Cortex of kidney (tissue), 1 donor: ENCODE measurements at regions not wholly inside any gene's neighbourhood (a gene's known extent, or its start where the extent isn't known, plus 50 kb on each side); places are given as distances from the start of the nearest gene placed in this dataset.

Experiments
- DNase-seq: peaks from one replicate; lab custom pipeline; 2025; lab: John Stamatoyannopoulos, UW

DNA sequence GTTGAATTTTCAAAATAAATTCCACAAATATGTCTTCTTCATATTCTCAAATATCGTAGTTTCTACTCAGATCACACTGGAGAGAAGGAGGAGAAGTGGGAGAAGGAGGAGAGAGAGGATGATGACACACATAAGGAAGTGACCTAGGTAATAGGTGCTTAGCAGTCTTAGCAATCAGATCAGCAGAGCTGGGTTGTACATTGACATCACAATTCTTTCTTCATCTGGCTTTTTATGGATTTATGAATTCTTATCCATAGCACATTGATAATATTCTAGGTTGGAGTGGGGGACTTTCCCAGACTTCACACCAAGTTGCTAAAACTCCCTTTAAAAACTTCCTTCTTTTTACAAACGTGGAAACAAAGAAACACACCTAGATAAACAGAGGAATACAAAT lies 86.9 kb downstream of the FGF9 start:
- no peak for DNase-seq

DNA sequence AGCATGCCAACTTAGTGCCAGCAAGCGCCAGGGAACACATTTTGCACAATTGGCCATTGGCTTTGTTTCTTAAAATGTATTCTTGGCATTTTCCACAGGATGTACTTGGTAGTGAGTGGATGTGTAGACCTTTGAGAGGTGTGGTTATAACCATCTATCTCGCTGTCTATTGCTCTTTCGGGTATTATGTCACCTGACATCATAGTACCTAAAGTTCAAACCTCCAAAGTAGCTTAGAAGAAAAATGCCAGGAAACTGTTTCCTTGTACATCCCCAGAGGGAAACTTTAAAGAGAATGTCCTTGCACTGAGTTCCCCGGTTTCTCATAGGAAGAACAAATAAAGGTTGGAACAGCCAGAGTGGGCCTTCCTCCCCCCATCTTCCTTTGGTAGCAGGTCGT lies 87.6 kb downstream of the FGF9 start:
- DNase-seq: no peak

DNA sequence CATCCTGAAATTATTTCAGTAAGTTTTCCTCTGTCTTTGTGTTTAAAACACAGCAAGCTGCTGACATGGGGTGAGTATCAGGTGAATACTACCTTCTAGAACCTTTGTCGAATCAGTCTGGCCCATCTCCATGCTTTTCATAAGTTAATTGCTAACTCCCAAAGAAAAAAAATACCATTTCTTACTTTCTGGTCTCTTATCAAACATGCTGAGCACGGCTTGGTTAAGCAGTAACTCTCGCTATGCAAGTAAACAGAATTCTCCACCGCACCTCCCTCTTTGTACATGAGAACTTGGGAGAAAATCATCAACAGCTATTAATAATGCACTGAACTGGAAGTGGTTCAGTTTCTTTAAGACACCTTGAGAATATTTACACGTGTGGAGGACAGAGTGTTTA lies 88.6 kb downstream of the FGF9 start:
- DNase-seq: no peak

DNA sequence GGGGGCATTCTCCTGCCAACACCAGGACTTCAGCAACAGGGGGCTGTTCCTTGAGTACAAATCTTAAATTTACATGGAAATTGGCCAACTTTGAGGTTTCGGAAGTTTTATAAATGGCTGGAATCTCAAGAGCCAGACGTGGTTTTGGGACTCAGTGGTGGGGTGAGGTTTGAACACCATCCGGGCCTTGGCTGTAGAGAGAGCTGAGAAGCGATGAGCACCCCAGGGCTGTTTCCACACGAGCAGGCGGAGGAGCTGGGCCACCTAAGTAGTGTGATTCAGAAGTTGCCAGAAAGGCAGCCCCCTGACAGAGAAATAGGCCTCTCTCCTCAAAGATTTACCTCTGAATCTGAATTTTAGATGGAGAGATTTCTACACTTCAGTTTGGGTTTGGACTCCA lies 89.0 kb downstream of the FGF9 start:
- DNase-seq: no peak

DNA sequence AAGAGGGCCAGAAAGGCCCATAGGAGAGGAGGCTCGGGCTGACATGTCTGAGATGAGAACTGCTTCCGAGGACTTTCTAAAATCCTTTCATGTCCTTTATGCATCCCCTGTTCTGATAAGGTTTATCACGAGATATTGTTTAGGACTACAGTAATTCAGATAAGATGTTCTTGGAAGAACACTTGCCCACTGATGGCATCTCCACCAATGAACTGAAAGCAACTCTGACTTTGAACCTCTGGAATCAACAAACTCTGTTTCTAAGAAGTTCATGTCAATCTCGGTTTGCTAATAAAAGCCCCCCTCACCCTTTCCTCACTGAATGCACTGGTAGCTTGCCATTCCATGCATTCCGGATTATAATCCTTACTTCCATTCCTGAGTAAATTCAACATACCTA lies 90.9 kb downstream of the FGF9 start:
- no peak for DNase-seq

DNA sequence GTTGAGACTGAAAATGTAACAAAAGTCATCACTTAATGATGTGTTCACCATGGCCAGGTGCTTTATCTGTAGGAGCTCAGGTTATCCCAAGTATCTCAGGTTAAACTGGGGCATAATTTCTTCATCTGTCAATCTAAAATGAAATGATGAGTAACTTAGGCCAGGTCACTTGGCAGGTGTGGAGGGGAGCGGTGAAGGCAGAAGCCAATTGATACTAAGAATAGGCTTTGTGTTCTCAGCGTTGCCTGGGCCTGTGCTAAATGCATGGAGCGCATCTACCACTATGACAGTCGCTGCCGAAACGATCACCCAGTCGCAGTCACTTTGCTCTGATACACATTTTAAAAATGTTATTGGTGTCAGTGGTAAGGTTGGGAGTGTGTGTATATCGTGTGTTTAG lies 91.6 kb downstream of the FGF9 start:
- DNase-seq: no peak

DNA sequence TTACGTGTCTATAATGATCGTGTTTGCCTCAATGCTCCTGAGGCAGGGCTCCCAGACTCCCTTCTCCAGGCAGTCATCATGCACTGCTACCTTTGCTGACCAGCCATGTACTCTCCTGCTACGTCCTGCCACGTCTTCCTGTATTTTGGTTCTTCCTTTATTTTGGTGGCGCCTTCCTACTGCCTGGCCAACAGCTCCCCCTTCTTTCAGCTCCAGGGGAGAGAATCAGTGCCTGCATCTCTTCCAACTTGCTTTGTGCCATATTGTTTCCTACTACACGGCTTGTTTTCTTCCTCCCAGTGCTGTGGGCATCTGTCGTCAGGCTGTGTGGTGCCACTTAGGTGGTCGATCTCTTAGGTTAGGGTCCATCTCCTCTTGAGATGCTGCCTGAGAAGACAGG lies 96.2 kb downstream of the FGF9 start:
- no peak for DNase-seq

DNA sequence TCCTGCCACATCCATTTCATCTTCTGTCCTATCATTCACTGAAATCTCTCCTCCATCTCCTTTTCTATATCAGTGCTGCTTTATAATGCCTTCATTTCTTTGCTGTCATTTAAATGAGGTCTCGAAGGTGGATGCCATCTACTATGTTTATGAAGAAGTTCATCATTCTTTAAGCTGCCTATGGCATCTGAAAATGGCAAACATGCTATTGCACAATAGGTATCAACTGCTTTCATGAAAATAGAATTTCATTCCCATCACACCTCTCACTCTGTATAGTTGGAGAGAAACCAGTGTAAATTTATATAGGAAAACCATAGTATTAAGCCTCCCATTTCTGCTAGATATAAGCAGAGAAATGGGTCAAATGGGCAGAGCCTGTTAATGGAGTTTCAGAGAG lies 100.2 kb downstream of the FGF9 start:
- DNase-seq: no peak

DNA sequence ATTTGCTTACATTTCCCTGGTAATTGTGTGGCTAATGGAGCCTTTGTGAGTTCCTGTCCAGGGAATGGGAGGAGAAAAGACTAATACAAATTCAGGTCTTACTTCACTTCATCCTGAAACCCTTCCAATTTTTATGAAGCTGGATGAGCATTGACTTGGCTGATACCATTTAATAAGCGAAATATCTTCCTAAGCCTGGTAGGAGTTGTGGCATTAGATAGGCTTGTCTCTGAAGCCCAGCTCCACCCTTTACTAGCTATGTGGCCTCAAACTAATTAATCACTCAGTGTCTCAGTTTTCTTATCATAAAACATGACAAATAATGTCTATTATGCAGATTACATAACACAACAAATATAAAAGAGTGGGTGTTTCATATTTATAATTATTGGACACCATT lies 106.3 kb downstream of the FGF9 start:
- DNase-seq: no peak

DNA sequence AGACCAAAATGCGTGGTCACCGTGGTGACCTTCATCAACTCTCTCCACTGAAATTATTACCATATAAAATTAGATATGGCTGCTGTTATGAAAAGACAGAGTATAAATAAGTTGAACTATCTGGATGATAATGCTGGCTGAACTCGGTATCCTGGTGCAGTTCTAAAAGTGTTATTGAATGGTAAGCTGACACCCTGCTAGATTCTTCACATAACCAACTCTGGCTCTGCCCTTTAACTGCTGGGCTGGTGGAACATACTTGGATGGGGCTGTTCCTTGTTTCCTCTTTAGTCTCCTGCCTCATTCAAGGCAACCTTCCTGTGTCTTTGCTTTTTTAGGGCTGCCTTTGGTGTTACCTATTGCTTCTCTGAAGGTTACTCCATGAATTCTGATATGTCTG lies 106.9 kb downstream of the FGF9 start:
- DNase-seq: no peak

DNA sequence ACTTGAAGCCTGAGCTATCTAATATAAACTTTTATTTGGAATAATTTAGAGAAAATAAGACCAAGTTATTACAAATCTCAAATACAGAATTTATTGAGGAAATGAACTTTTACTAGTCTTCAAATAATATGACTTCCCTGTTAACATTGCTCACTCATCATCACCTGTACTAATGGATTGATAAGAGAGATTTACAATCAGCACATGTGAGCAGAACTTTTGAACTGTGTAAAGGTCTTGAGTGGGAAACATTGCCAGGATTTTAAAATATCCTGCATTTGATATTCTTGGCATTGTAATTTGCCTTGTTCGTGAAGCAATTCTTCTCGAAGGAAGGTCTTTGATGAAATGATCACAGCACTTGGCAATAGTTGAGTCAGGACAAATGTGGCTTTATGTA lies 111.9 kb downstream of the FGF9 start:
- no peak for DNase-seq

DNA sequence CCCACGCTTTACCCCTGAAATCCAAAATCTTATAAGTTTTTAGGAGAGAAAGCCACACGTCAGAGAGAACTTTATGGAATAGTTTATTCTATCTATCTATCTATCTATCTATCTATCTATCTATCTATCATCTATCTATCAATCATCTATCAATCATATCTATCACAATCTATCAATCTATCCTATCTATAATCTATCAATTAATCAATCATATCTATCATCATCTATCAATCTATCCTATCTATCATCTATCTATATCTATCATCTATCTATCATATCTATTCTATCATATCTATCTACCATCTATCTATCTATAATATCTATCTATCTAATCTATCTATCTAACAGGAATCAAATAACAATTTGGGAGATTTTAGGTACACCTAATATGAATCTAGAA lies 115.1 kb downstream of the FGF9 start:
- no peak for DNase-seq

DNA sequence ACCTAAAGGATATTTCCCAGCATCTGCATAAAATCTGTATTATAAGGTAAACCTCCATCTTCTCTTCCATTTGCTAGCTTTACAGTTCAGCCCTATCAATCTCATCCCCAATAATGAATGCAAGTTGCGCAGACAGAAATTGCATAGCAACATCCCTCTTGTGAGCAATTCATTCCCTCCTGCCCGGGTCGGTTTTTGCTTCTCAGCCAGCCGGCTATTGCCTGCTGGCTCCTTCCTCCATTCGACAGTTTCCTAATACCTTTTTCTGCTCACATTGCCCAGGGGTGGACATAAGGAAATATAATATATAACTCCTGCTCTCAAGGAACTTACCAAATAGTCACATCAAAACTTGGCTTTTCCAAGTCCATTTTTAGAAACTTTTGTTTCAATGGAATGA lies 125.2 kb downstream of the FGF9 start:
- no peak for DNase-seq

DNA sequence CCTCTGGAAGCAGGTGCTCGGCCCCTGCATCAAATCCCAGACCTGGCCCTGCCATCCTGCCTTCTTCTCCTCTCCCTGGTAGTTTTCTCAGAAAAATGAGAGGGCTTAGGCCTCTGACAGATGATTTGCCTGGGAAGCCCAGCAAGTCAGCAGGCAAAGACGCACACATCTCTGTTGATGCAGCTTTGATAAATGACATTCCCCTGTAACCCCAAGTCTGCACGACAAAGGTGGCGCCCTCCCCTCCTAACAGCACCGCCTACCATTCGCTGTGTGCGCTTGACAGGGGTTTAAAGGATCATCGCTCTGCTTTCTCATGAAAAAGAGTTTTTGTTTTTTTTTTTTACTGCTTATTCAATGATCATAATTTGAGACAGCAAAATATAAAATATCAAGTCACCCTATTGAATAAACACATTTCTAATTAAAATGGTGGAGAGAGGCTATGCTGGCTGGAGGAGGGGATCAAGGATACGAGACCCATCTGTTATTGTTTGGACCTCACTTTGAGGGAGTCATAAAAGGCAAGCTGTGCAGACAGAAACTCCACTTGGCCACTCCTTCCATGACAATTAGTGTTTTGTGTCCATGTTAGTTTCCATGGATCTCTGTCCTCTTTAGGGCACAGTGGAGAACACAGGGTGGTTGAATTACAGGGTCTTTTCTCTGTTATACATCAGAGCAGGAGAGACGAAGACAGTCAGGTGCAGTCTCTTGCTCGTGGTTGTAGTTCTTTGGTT lies 126.1 kb downstream of the FGF9 start:
- no peak for DNase-seq

DNA sequence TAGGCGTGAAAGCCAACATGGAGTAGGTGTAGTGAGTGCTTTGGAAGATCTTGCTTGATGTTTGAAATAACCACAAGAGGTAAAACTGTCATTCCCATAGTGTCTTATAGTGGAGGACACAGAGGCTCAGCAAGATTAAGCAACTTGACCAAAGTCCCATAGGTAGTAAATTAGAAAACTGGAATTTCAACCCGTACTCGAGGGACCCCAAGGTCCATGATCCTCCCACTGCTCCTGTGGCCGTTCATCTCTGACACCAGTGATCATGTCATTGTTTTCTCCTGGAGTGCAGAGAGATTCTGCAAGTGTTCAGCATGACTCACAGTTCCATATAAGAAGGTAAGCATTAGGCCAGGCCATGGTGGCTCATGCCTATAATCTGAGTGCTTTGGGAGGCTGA lies 126.9 kb downstream of the FGF9 start:
- no peak for DNase-seq

DNA sequence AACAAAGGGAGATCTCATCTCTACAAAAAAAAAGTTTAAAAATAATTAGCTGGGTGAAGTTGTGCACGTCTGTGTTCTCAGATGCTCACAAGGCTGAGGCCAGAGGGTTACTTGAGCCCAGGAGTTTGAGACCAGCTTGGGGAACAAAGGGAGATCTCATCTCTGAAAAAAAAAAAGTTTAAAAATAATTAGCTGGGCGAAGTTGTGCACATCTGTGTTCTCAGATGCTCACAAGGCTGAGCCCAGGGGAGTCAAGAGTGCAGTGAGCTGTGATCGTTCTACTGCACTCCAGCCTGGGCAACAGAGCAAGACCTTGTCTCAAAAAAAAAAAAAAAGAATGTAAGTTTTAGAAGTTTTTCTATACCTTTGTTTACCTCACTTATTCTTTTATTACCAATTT lies 127.3 kb downstream of the FGF9 start:
- no peak for DNase-seq

DNA sequence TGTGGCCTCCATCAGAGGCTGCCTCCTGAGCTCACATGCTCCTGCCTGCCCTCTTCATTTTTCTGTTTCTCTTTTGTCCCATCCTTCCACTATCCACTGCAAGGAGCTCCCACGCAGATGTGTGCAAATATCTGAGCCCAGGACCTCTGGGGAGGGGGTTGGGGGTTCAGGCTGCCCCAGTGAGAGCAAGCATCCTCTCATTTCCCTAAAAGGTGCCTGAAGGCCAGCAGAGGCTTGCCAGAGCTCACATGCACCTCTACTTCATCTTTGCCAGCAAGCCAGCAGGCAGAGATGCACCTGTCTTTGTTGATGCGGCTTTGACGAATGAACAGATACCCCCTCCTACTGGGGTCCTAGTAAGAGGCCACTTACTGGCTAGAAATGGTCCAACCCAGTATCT lies 128.8 kb downstream of the FGF9 start:
- DNase-seq: no peak

DNA sequence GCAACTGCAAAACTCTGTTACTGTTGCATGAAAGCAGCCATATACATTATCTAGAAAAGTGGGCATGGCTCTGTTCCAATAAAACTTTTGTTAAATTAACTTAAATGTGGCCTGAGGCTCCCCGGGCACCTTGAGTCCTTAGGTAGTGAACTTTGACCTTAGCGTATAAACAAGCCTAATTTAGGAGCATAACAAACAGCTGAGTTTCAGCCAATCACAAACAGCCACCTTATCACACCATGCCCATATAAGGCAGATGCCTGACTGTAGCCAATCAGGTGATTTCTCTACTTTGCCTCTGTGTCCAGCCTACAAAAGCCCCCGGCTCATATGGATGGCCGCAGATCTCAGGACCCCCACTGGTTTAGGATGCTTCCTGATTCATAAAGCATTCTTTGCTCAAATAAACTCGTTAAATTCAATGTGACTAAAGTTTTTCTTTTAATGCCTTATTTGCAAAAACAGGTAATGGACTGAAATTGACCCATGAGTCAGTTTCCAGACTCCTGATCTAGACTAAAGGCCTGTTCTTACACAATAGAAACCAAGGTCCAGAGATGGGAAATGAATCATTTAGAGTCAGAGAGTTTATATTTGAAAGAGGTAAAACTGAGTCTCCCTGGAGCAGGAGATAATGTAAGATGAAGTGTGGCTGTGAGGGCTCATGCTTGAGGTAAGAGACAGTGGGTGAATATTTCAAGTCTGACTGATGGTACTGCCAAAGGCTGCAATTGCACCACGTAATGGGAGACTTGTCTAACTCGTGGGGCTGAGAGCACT lies 130.2 kb downstream of the FGF9 start:
- no peak for DNase-seq

DNA sequence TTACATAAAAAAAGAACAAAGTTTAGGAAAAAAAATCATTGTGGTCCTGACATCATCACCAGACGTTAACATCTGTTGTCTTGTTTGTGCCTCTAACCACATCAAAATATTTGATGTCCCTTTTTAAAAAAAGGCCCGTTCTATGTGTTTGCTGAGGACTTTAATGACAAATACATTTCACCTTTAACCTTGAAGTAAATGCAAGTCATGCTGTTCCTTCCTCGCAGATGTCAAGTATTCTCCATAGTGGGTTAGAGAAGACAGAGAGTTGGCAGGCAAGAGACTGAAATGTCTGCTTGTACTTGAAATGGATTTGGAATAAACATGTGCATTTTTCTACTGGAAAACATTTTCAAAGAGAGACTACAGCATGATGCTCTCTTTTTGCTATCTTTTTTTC lies 134.9 kb downstream of the FGF9 start:
- no peak for DNase-seq

DNA sequence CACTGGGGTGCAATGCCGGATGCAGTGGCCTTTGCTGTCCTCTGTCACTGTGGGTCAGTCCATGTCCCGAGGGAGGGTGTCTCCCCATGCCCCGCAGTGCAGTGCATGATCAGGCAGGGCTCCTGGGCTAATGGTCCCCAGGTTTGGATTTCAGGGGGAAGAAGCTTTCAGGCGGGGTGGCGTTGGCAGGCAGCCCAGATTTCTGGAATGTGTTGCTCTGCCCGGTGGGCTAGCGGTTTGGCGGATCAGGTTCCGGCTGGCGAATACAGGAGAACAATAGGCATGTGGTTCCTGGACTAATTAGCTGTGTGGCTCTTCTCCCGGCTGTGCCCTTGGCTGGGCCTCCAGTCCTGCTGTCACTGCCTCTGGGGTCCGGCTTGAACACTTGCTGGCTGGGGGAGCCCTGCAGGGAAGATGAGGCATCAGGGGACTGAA lies 141.3 kb downstream of the FGF9 start:
- no peak for DNase-seq

DNA sequence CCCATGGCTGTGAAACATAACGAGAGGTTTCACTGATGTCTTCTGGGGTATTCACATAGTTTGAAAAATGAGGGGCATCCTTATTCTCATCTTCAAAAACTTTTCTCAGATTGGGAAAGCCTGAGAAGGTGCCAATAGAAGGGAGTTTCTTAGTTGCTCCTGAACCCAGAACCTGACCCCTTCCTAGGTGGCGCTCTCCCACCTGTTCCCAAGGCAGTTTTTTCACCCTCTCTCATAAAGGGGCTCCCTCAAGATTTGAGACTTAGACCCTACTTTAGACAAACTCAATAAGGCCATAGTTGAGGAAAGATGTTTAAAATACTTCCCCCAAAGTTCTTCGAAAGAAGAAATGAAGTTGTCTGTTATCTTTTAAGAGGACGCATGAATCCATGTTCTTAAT lies 142.2 kb downstream of the FGF9 start:
- no peak for DNase-seq

DNA sequence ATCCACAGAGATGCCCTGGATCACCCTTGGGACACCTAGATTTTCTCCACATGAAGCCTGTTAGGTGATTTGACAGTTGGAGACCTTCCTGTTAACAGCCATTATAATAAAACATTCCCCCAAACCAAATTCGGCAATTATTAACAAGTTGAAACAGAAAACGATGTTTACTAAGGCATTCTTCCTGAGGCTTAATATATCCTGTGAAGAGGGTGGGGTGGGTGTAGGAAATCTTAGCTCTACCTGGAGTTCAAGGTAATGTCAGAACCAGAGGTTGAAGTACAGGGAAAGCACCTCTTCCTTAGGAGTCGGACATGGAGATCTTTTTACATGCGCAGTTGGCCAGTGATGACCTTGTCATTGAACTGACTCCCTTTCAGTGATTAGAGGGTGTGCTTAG lies 143.0 kb downstream of the FGF9 start:
- DNase-seq: no peak

DNA sequence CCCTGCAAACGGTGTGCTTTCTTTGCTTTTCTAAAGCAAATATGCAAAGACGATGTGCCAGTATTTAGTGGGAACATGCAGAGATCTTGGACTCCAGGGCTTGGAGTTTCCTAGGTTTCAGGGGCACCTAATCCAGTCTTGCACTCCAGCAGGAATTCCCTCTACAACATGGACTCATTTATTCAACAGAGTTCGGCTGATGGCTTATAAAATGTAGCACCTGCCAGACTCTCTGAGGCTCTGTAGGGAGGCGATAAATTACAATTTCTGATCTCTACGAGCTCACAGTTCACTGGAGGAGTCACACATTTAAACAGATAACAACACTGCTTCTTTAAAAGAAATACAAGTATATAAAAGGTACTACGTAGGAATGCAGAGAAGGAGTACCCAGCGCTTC lies 143.7 kb downstream of the FGF9 start:
- no peak for DNase-seq

DNA sequence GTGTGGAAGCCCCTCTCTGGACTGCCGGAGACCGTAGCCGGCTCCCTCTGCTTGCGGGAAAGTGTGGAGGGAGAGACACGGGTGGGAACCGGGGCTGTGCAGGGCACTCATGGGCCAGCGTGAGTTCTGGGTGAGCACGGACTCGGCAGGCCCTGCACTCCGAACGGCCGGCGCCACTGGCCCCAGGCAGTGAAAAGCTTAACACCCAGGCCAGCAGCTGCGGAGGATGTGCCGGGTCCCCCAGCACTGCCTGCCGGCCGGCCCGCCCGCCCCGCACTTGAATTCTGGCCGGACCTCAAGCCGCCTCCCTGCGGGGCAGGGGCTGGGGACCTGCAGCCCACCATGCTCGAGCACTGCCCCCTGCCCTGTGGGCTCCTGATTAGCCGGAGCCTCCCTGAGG lies 147.0 kb downstream of the FGF9 start:
- DNase-seq: no peak
